SK-N-MC (cell line): ENCODE measurements at regions not wholly inside any gene's neighbourhood (a gene's known extent, or its start where the extent isn't known, plus 50 kb on each side); places are given as distances from the start of the nearest gene placed in this dataset.

Experiments
- DNase-seq: peaks from one replicate; pipeline ENCODE4 v3.0.0-alpha.2; 2011; ENCODE audit warnings: low read depth, low spot score
- H3K27ac ChIP-seq: fragments of 200-600 bp; sonication (generic); 2 replicates; pipeline ENCODE4 v1.5.1; 2016; ENCODE audit warnings: mixed run types
- H3K36me3 ChIP-seq: fragments of 200-600 bp; sonication (generic); 2 replicates; pipeline ENCODE4 v1.6.1; 2017; ENCODE audit warnings: antibody characterized with exemption, low read length, mixed read lengths; ENCODE audit not compliant: insufficient read depth
- H3K4me3 ChIP-seq: fragments of 200-600 bp; sonication (generic); 2 replicates; pipeline ENCODE4 v1.5.1; 2016
- H3K9ac ChIP-seq: fragments of 200-600 bp; sonication (generic); 2 replicates; pipeline ENCODE4 v1.8.0; 2017; ENCODE audit warnings: mixed run types, mixed read lengths; ENCODE audit not compliant: insufficient read length
- H3K9me3 ChIP-seq: fragments of 200-600 bp; sonication (generic); 2 replicates; pipeline ENCODE4 v1.6.1; 2017; ENCODE audit warnings: low read depth, mild to moderate bottlenecking, antibody characterized with exemption, low read length, moderate library complexity, mixed read lengths
- EZH2 ChIP-seq: fragments of 200-600 bp; sonication (generic); IDR thresholded peaks from one replicate; pipeline ENCODE4 v1.6.1; 2017; ENCODE audit warnings: antibody characterized with exemption
- FOXP2 ChIP-seq: optimal IDR thresholded peaks from 2 replicates; pipeline ENCODE3; 2011; ENCODE audit warnings: mild to moderate bottlenecking, moderate library complexity; ENCODE audit not compliant: insufficient read depth; ENCODE audit errors: extremely low read length, control extremely low read depth
- POLR2AphosphoS5 ChIP-seq: IDR thresholded peaks from 2 replicates; pipeline ENCODE4 v1.6.1; 2012; ENCODE audit warnings: mild to moderate bottlenecking, low read depth, low read length, borderline replicate concordance

GRCh38 chr14:73800970-73801515 lies 50.6 kb upstream of the PTGR2 start:
- DNase-seq, result no peak

GRCh38 chr14:73797543-73798265 lies 53.9 kb upstream of the PTGR2 start:
- DNase-seq, result no peak
- Histone ChIP-seq H3K9me3 (no peaks in the 10 kb centered on the region), H3K27ac (no peak overlapping the region)

More at GRCh38 chr14:73800970-73801515, 50.6 kb upstream of the PTGR2 start:
- Histone ChIP-seq H3K27ac (no peak overlapping the region), H3K36me3 (no peaks in the 10 kb centered on the region), H3K4me3 (no peak overlapping the region), H3K9ac (no peak overlapping the region), H3K9me3 (no peaks in the 10 kb centered on the region)
- TF ChIP-seq EZH2, result no peak
- TF ChIP-seq FOXP2, result no peak
- TF ChIP-seq POLR2AphosphoS5, result no peak

GRCh38 chr14:73796893-73797542 lies 54.6 kb upstream of the PTGR2 start:
- TF ChIP-seq POLR2AphosphoS5 (no peak), FOXP2 (no peak), EZH2 (no peak)
- DNase-seq, result no peak
- H3K27ac ChIP-seq, result no peak overlapping the region
- no peak overlapping the region for H3K9ac ChIP-seq
- H3K9me3 ChIP-seq, result no peaks in the 10 kb centered on the region
- H3K4me3 ChIP-seq, result no peak overlapping the region
- no peaks in the 10 kb centered on the region for H3K36me3 ChIP-seq

More at GRCh38 chr14:73797543-73798265, 53.9 kb upstream of the PTGR2 start:
- TF ChIP-seq POLR2AphosphoS5 (no peak), FOXP2 (no peak)
- H3K4me3 ChIP-seq, result no peak overlapping the region
- no peak overlapping the region for H3K9ac ChIP-seq
- H3K36me3 ChIP-seq, result no peaks in the 10 kb centered on the region

DNA sequence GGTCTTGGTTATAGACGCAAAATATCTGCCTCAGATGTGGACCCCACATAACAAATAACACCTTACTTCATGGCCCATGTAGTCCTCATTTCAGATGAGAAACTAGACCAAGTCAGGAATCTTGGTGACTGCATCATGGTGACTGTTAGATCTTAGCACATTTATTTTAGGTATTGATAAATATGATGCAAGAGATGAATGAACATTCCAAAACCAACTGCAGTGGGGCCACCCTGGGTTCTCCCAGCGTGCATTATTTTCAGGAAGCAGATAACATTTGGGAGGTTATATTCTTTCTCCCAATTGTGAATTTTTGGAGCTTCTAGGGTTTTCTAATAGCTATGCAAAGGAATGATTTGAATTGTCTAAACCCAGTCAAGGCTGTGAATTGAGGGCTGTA lies 55.2 kb upstream of the PTGR2 start:
- Histone ChIP-seq H3K27ac (no peak overlapping the region), H3K9ac (no peak overlapping the region)

GRCh38 chr14:73795974-73796373 lies 55.7 kb upstream of the PTGR2 start:
- no peak for TF ChIP-seq FOXP2
- no peak for TF ChIP-seq POLR2AphosphoS5
- H3K9me3 ChIP-seq, result no peaks in the 10 kb centered on the region
- no peak for DNase-seq
- H3K27ac ChIP-seq, result no peak overlapping the region
- no peaks in the 10 kb centered on the region for H3K36me3 ChIP-seq
- no peak overlapping the region for H3K9ac ChIP-seq
- H3K4me3 ChIP-seq, result no peak overlapping the region

More for the DNA sequence above, 55.2 kb upstream of the PTGR2 start:
- Histone ChIP-seq H3K4me3 (no peak overlapping the region), H3K9me3 (no peaks in the 10 kb centered on the region), H3K36me3 (no peaks in the 10 kb centered on the region)
- DNase-seq, result no peak
- TF ChIP-seq EZH2, result no peak
- TF ChIP-seq POLR2AphosphoS5, result no peak
- TF ChIP-seq FOXP2, result no peak

DNA sequence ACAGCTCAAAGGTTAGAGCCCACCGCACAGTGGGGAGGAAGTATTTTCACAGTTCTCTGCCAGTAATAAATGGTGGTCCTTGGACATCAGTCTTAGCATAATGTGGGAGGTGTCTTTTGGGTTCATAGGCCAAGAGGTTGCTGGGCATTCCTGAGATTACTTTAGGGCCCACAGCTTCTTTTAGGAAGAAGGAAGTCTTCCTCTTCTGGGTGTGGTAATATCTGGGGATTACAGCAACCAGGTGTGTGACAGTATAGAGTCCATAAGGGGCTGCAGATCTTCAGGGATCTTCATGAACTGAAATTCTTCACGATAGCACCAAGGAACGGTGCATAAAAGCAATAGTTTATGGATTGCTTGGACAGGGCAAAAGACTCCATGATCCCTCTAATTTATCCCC lies 56.2 kb upstream of the PTGR2 start:
- TF ChIP-seq EZH2 (no peak), FOXP2 (no peak), POLR2AphosphoS5 (no peak)
- no peak overlapping the region for H3K27ac ChIP-seq
- H3K36me3 ChIP-seq, result no peaks in the 10 kb centered on the region
- DNase-seq, result no peak
- no peak overlapping the region for H3K4me3 ChIP-seq
- no peak overlapping the region for H3K9ac ChIP-seq
- no peaks in the 10 kb centered on the region for H3K9me3 ChIP-seq

DNA sequence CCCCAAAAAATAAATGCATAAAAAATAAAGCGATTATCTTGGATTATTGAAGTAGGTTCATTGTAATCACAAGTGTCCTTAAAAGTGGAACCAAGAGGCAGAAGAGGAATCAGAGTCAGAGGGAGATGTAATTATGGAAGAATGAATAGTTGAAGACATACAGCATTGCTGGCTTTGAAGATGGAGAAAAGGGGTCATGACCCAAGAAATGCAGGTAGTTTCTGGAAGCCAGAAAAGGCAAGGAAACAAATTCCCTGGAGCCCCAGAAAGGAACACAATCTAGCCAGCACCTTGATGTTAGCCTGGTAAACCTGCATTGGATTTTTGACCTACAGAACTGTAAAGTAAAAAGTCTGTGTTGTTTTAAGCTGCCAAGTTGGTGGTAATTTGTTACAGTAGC lies 57.5 kb upstream of the PTGR2 start:
- no peaks in the 10 kb centered on the region for H3K9me3 ChIP-seq
- H3K36me3 ChIP-seq, result no peaks in the 10 kb centered on the region
- no peak overlapping the region for H3K4me3 ChIP-seq
- DNase-seq, result no peak
- H3K27ac ChIP-seq, result no peak overlapping the region
- no peak overlapping the region for H3K9ac ChIP-seq
- TF ChIP-seq POLR2AphosphoS5 (no peak), FOXP2 (no peak), EZH2 (no peak)

DNA sequence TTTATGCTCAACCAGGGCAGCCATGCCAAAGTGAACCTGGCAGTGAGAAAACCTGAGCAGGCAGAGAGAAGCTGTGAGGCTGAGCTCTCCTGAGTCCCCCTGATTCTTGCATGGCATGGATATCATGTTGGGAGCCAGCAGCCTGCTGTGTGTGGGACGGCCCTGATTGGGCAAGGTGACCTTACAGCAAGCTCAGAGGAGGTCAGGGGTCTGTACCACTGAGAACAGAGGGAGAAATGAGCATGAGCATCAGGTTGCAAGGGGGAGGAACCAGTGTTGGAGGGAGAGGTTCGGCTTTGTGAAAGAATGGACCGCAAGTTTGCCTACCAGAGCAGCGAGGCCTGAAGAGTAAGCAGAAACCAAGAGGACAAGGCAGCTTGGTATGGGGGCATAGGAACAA lies 59.1 kb upstream of the PTGR2 start:
- Histone ChIP-seq H3K9ac (no peak overlapping the region), H3K4me3 (no peak overlapping the region), H3K36me3 (no peaks in the 10 kb centered on the region), H3K27ac (no peak overlapping the region), H3K9me3 (no peaks in the 10 kb centered on the region)
- TF ChIP-seq EZH2 (no peak), FOXP2 (no peak), POLR2AphosphoS5 (no peak)
- DNase-seq, result no peak

DNA sequence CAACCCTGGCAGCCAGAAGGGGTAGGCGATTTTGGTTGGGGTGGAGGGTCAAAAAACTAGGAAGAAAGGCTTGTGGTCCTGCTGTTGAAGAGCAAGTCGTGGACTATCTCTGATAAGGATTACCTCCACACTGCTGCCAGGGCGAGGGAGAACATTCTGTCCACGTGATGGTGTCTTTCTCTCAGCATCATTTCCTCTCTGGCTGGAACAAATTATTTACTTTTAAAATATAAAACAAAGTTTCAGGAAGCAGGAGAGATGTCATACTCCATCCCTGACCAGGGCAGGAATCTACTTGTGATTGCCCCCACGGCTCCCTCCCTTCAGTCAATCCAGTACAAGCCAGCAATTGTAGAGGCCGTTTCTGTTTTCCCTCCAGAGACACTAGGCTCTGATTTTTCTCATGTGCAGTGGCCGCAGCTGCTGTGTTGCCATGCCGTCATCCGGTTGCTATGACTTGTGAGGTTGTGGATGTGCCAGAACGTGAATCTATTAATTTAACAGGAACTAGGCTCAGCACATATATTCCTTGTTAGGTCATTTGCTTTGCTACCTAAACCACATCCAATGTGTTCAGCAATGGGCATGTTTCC lies 61.5 kb upstream of the PTGR2 start:
- no peak overlapping the region for H3K9ac ChIP-seq
- H3K9me3 ChIP-seq, result no peaks in the 10 kb centered on the region
- H3K4me3 ChIP-seq, result no peak overlapping the region
- no peak overlapping the region for H3K27ac ChIP-seq
- DNase-seq, result no peak
- no peaks in the 10 kb centered on the region for H3K36me3 ChIP-seq
- TF ChIP-seq EZH2 (no peak), FOXP2 (no peak), POLR2AphosphoS5 (no peak)
